ENCODE measurements at regions not wholly inside any gene's neighbourhood (a gene's known extent, or its start where the extent isn't known, plus 50 kb on each side); places are given as distances from the start of the nearest gene placed in this dataset.
A peak's percentile ranks its signal among the peaks of the same experiment; 100 is the strongest.

DNA sequence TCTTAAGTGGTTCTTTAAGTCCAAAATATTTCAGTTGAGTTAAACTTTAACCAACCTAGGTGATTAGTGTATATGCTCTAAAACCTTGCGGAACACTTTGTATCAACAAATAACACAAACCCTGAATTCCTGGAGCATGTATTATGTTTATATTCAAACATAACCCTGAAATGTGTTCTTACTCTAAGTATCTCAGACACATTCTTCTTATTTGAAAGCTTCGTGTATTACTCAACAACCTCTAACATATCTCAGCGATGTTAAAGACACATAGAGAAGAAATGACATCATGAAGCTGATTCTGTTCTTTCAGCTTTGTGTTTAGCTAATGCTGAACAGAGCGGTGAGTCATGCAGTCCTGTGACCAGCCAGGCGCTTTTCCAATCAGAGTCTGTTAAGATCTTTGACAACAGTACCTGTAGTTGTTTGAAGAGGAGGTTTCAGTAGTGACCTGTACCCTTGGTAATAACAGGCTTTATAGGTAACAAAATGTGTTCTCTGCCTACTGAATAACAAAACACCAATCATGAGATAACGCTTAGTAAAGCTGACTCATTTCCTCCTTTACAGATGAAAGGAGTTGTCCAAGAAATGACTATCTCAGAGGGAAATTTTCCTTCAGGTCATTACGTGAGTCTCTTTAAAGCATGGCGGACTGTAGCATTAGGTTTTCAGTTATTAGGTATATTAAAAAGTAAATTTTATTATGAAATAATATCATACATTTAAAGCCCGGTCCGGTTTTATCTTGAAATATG is 67.3 kb upstream of the KLF6 start (continued):
- TF ChIP-seq, protein P1, sequence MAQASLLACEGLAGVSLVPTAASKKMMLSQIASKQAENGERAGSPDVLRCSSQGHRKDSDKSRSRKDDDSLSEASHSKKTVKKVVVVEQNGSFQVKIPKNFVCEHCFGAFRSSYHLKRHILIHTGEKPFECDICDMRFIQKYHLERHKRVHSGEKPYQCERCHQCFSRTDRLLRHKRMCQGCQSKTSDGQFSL (CRISPR knock-in tag; IDR thresholded peaks at IDR 0.05) = no peak
- TF ChIP-seq, protein P1 (tag; IDR thresholded peaks at IDR 0.05) = 0 out of 4 replicates have a peak, but pooled peaks of 1 of the 2 experiments have one; percentile 16
- TF ChIP-seq YBX1 (IDR thresholded peaks at IDR 0.05) (no peak), FOSL1 (tag; conservative IDR thresholded peaks at IDR 0.05) (peak; percentile 99), L3MBTL2 (IDR thresholded peaks at IDR 0.05) (peak; percentile 59), ESRRA (IDR thresholded peaks at IDR 0.05; ENCODE audit: borderline replicate concordance, low read depth) (peak; percentile 25; the same call in 1 of the 2 replicates), HDAC6 (IDR thresholded peaks at IDR 0.05; ENCODE audit: low read depth, low read length) (no peak), MYC (IDR thresholded peaks at IDR 0.05; ENCODE audit: low read depth, low read length) (0 out of 2 replicates have a peak, but pooled peaks have one; percentile 5), MYC (CRISPR knock-in tag; IDR thresholded peaks at IDR 0.05; ENCODE audit: borderline replicate concordance, low read depth) (no peak), XRCC5 (IDR thresholded peaks at IDR 0.05; ENCODE audit: low read depth, low read length) (no peak), GTF2F1 (IDR thresholded peaks at IDR 0.05; ENCODE audit: low read depth, low read length) (no peak), ZNF589 (CRISPR knock-in tag; IDR thresholded peaks at IDR 0.05; ENCODE audit: low read depth) (peak; percentile 86), TCF7L2 (IDR thresholded peaks at IDR 0.05; ENCODE audit: low read depth, low read length) (no peak), ESRRB (CRISPR knock-in tag; IDR thresholded peaks at IDR 0.05; ENCODE audit: borderline replicate concordance) (no peak), ZNF239 (CRISPR knock-in tag; IDR thresholded peaks at IDR 0.05) (no peak), ZNF174 (CRISPR knock-in tag; IDR thresholded peaks at IDR 0.05) (no peak), ZNF23 (CRISPR knock-in tag; IDR thresholded peaks at IDR 0.05) (no peak), POLR2AphosphoS5 (IDR thresholded peaks at IDR 0.05; ENCODE audit: control insufficient read depth, insufficient read depth, low read depth, low read length) (no peak)
- TF ChIP-seq, protein P2, sequence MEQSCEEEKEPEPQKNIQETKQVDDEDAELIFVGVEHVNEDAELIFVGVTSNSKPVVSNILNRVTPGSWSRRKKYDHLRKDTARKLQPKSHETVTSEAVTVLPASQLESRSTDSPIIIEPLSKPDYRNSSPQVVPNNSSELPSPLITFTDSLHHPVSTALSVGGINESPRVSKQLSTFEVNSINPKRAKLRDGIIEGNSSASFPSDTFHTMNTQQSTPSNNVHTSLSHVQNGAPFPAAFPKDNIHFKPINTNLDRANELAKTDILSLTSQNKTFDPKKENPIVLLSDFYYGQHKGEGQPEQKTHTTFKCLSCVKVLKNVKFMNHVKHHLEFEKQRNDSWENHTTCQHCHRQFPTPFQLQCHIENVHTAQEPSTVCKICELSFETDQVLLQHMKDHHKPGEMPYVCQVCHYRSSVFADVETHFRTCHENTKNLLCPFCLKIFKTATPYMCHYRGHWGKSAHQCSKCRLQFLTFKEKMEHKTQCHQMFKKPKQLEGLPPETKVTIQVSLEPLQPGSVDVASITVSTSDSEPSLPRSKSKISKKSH (CRISPR knock-in tag; IDR thresholded peaks at IDR 0.05) = no peak
- TF ChIP-seq, protein P3, sequence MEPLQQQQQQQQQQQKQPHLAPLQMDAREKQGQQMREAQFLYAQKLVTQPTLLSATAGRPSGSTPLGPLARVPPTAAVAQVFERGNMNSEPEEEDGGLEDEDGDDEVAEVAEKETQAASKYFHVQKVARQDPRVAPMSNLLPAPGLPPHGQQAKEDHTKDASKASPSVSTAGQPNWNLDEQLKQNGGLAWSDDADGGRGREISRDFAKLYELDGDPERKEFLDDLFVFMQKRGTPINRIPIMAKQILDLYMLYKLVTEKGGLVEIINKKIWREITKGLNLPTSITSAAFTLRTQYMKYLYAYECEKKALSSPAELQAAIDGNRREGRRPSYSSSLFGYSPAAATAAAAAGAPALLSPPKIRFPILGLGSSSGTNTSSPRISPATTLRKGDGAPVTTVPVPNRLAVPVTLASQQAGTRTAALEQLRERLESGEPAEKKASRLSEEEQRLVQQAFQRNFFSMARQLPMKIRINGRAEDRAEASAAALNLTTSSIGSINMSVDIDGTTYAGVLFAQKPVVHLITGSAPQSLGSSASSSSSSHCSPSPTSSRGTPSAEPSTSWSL (CRISPR knock-in tag; IDR thresholded peaks at IDR 0.05; ENCODE audit: borderline replicate concordance) = no peak
- TF ChIP-seq, protein P4, sequence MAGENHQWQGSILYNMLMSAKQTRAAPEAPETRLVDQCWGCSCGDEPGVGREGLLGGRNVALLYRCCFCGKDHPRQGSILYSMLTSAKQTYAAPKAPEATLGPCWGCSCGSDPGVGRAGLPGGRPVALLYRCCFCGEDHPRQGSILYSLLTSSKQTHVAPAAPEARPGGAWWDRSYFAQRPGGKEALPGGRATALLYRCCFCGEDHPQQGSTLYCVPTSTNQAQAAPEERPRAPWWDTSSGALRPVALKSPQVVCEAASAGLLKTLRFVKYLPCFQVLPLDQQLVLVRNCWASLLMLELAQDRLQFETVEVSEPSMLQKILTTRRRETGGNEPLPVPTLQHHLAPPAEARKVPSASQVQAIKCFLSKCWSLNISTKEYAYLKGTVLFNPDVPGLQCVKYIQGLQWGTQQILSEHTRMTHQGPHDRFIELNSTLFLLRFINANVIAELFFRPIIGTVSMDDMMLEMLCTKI (IDR thresholded peaks at IDR 0.05; ENCODE audit: partially characterized antibody) = no peak

Measured in K562 (cell line).